Neural progenitor cell (in vitro differentiated cells): ENCODE measurements at regions not wholly inside any gene's neighbourhood (a gene's known extent, or its start where the extent isn't known, plus 50 kb on each side); places are given as distances from the start of the nearest gene placed in this dataset.

Source experiments
- DNase-seq: peaks from one replicate; pipeline ENCODE4 v3.0.0-alpha.2; 2016; ENCODE audit warnings: low spot score
- H2AFZ ChIP-seq: fragments of 200-600 bp; sonication (generic); replicated peaks from 2 replicates; pipeline ENCODE4 v1.6.1; 2016; ENCODE audit warnings: antibody characterized with exemption
- H3F3A ChIP-seq: fragments of 200-600 bp; sonication (generic); 2 replicates; pipeline ENCODE4 v1.6.1; 2016; ENCODE audit warnings: antibody characterized with exemption, low read depth
- H3K27ac ChIP-seq: fragments of 200-600 bp; sonication (generic); 2 replicates; pipeline ENCODE4 v1.5.1; 2016; ENCODE audit warnings: mild to moderate bottlenecking
- H3K27me3 ChIP-seq: fragments of 200-600 bp; sonication (generic); 2 replicates; pipeline ENCODE4 v1.6.1; 2016; ENCODE audit warnings: mild to moderate bottlenecking, moderate library complexity
- H3K36me3 ChIP-seq: fragments of 200-600 bp; sonication (generic); 2 replicates; pipeline ENCODE4 v1.5.1; 2016
- H3K4me1 ChIP-seq: fragments of 200-600 bp; sonication (generic); 2 replicates; pipeline ENCODE4 v1.6.1; 2016; ENCODE audit warnings: mixed run types
- H3K4me2 ChIP-seq: fragments of 200-600 bp; sonication (generic); 2 replicates; pipeline ENCODE4 v1.6.1; 2016
- H3K4me3 ChIP-seq: fragments of 200-600 bp; sonication (generic); 2 replicates; pipeline ENCODE4 v1.5.1; 2016
- H3K79me2 ChIP-seq: fragments of 200-600 bp; sonication (generic); 2 replicates; pipeline ENCODE4 v1.6.1; 2016; ENCODE audit warnings: low read depth
- H3K9ac ChIP-seq: fragments of 200-600 bp; sonication (generic); 2 replicates; pipeline ENCODE4 v1.6.1; 2016
- H3K9me3 ChIP-seq: fragments of 200-600 bp; sonication (generic); 2 replicates; pipeline ENCODE4 v1.5.1; 2016; ENCODE audit warnings: low read depth
- H4K20me1 ChIP-seq: fragments of 200-600 bp; sonication (generic); 2 replicates; pipeline ENCODE4 v1.6.1; 2016; ENCODE audit warnings: low read depth
- H3K27ac Mint-ChIP-seq: 3 replicates; pipeline ENCODE4 v1.8.0; 2021; ENCODE audit warnings: mixed read lengths
- H3K27me3 Mint-ChIP-seq: 2 replicates; pipeline ENCODE4 v1.8.0; 2022; ENCODE audit warnings: low read depth, mild to moderate bottlenecking, inconsistent platforms, moderate library complexity, mixed read lengths; ENCODE audit not compliant: insufficient read depth
- H3K36me3 Mint-ChIP-seq: 3 replicates; pipeline ENCODE4 v1.8.0; 2021; ENCODE audit warnings: mixed read lengths
- H3K4me1 Mint-ChIP-seq: 3 replicates; pipeline ENCODE4 v1.8.0; 2021; ENCODE audit warnings: mixed read lengths
- H3K4me3 Mint-ChIP-seq: 3 replicates; pipeline ENCODE4 v1.8.0; 2021; ENCODE audit warnings: mild to moderate bottlenecking, moderate library complexity, mixed read lengths
- H3K9me3 Mint-ChIP-seq: 3 replicates; pipeline ENCODE4 v1.8.0; 2020; ENCODE audit warnings: mixed read lengths
- EZH2 ChIP-seq: fragments of 200-600 bp; sonication (generic); IDR thresholded peaks from 2 replicates; pipeline ENCODE4 v1.6.1; 2017; ENCODE audit warnings: antibody characterized with exemption, mild to moderate bottlenecking, moderate library complexity
- EZH2phosphoT487 ChIP-seq: fragments of 200-600 bp; sonication (generic); IDR thresholded peaks from 2 replicates; pipeline ENCODE4 v1.6.1; 2017; ENCODE audit warnings: antibody characterized with exemption
- TF ChIP-seq, protein P1 (sequence below): fragments of 200-600 bp; sonication (generic); IDR thresholded peaks from 2 replicates; pipeline ENCODE4 v1.5.1; 2017; ENCODE audit warnings: antibody characterized with exemption, mild to moderate bottlenecking

DNA sequence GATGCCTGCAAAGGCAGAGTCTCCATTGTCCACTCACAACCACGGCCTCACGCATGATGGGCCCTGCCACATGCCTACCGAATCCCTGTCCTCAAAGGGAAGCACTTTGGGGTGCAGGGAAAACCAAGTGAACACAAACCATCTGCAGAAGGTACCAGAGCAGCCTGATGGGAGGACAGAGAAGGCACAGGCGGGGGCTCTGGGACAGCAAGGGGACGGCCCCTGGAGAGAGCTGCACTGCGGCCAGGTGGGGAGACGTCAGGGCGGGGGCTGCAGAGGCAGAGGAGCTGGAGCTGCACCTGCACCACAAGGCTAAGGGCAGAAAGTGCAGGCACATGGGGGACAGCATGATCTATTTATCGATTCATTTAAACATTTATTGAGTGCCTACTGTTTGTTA is 1056.0 kb downstream of the TBC1D22A start:
- H3K9me3 ChIP-seq: no peaks in the 10 kb centered on the region
- H3K9ac ChIP-seq: no peak overlapping the region
- H3K27ac Mint-ChIP-seq: no peak overlapping the region
- H3K4me3 ChIP-seq: no peak overlapping the region
- peaks cover 22% of the 10 kb centered on the region for H3K9me3 Mint-ChIP-seq
- peaks cover 17% of the 10 kb centered on the region for H3K4me1 Mint-ChIP-seq
- no peak overlapping the region for H2AFZ ChIP-seq
- no peaks in the 10 kb centered on the region for H3K36me3 Mint-ChIP-seq
- H3K4me3 Mint-ChIP-seq: no peak overlapping the region
- no peaks in the 10 kb centered on the region for H3K79me2 ChIP-seq
- no peak overlapping the region for H3K27ac ChIP-seq
- peaks cover 14% of the 10 kb centered on the region for H3K27me3 Mint-ChIP-seq
- no peaks in the 10 kb centered on the region for H3F3A ChIP-seq
- no peak for TF ChIP-seq EZH2
- TF ChIP-seq EZH2phosphoT487: no peak
- TF ChIP-seq, protein P1, sequence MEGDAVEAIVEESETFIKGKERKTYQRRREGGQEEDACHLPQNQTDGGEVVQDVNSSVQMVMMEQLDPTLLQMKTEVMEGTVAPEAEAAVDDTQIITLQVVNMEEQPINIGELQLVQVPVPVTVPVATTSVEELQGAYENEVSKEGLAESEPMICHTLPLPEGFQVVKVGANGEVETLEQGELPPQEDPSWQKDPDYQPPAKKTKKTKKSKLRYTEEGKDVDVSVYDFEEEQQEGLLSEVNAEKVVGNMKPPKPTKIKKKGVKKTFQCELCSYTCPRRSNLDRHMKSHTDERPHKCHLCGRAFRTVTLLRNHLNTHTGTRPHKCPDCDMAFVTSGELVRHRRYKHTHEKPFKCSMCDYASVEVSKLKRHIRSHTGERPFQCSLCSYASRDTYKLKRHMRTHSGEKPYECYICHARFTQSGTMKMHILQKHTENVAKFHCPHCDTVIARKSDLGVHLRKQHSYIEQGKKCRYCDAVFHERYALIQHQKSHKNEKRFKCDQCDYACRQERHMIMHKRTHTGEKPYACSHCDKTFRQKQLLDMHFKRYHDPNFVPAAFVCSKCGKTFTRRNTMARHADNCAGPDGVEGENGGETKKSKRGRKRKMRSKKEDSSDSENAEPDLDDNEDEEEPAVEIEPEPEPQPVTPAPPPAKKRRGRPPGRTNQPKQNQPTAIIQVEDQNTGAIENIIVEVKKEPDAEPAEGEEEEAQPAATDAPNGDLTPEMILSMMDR: no peak
- no peaks in the 10 kb centered on the region for H4K20me1 ChIP-seq
- no peaks in the 10 kb centered on the region for H3K36me3 ChIP-seq
- no peaks in the 10 kb centered on the region for H3K4me1 ChIP-seq
- H3K27me3 ChIP-seq: no peaks in the 10 kb centered on the region
- DNase-seq: no peak
- H3K4me2 ChIP-seq: no peak overlapping the region

DNA sequence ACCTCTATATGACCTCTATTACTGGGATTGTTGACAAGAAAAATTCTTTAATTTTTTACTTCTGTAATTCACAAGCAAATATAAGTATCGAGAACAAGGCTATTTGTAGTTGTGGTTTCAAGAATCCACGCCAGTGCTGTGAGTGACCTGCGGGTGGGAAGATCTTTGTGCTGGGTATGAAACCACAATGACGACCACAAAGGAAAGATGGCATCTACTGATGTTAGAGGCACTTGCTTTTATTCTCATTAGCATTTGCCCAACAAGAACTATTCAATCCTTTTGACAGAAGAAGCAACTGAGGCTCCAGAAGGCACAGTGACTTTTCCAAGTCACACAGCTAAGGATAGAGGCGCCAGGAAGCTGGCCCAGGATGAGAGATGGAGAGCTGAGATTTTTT is 1054.9 kb downstream of the TBC1D22A start:
- Histone ChIP-seq H3K9ac (no peak overlapping the region), H3K4me3 (no peak overlapping the region), H3K9me3 (no peaks in the 10 kb centered on the region), H3K27me3 (no peaks in the 10 kb centered on the region), H3K36me3 (no peaks in the 10 kb centered on the region), H3K4me2 (no peak overlapping the region), H2AFZ (no peak overlapping the region), H3K79me2 (no peaks in the 10 kb centered on the region), H3F3A (no peaks in the 10 kb centered on the region), H4K20me1 (no peaks in the 10 kb centered on the region), H3K4me1 (no peaks in the 10 kb centered on the region), H3K27ac (no peak overlapping the region)
- peaks cover 16% of the 10 kb centered on the region for H3K27me3 Mint-ChIP-seq
- DNase-seq: no peak
- no peak overlapping the region for H3K4me3 Mint-ChIP-seq
- TF ChIP-seq, protein P1: no peak
- TF ChIP-seq EZH2phosphoT487 (no peak), EZH2 (no peak)
- H3K27ac Mint-ChIP-seq: no peak overlapping the region
- peaks cover 18% of the 10 kb centered on the region for H3K9me3 Mint-ChIP-seq
- H3K36me3 Mint-ChIP-seq: no peaks in the 10 kb centered on the region
- peaks cover 17% of the 10 kb centered on the region for H3K4me1 Mint-ChIP-seq

DNA sequence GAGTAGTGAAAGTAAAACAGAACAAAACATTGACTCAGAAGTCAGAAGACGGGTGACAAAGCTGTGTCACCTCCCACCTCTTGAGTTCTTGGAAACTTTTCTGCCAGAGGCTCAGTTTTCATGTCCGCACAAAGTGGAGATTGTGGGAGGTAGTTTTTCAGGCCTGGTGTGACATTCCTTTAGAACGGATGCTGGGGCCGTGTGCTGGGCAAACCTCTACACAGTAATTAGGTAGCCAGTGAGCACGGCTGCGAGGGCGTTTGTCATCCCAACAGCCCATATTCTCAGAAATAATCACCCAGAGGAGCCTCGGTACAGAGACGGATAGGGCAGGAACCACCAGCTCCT is 1054.4 kb downstream of the TBC1D22A start:
- Mint-ChIP-seq H3K27ac (no peak overlapping the region), H3K4me3 (no peak overlapping the region), H3K36me3 (no peaks in the 10 kb centered on the region), H3K9me3 (peaks cover 15% of the 10 kb centered on the region), H3K27me3 (peaks cover 18% of the 10 kb centered on the region), H3K4me1 (peaks cover 17% of the 10 kb centered on the region)
- Histone ChIP-seq H3K4me2 (no peak overlapping the region), H3K27me3 (no peaks in the 10 kb centered on the region), H3K4me1 (no peaks in the 10 kb centered on the region), H3K9me3 (no peaks in the 10 kb centered on the region), H3K9ac (no peak overlapping the region), H3K27ac (no peak overlapping the region), H4K20me1 (no peaks in the 10 kb centered on the region), H3F3A (no peaks in the 10 kb centered on the region), H3K79me2 (no peaks in the 10 kb centered on the region), H2AFZ (no peak overlapping the region), H3K4me3 (no peak overlapping the region), H3K36me3 (no peaks in the 10 kb centered on the region)
- no peak for TF ChIP-seq EZH2
- TF ChIP-seq, protein P1: no peak
- no peak for TF ChIP-seq EZH2phosphoT487
- no peak for DNase-seq
